ENCODE measurements at regions not wholly inside any gene's neighbourhood (a gene's known extent, or its start where the extent isn't known, plus 50 kb on each side); places are given as distances from the start of the nearest gene placed in this dataset.

- Histone ChIP-seq H3K27me3 (ENCODE audit: control insufficient read depth in 4 of 4, insufficient read depth in 4 of 4, low read length in 3 of 4) (no peaks in the 10 kb centered on the region), H3K4me3 (ENCODE audit: low read depth in 1 of 3, low read length in 3 of 3) (no peak overlapping the region), H3K9me3 (ENCODE audit: control insufficient read depth in 4 of 4, low read length in 3 of 4) (peaks cover 0 to 9% (median 1%) of the 10 kb centered on the region in 4 donors), H3K4me1 (ENCODE audit: control insufficient read depth in 4 of 4, insufficient read depth in 4 of 4, low read length in 3 of 4) (no peaks in the 10 kb centered on the region), H3K36me3 (ENCODE audit: control insufficient read depth in 4 of 4, insufficient read depth in 3 of 4, low read depth in 1 of 4, low read length in 3 of 4) (no peaks in the 10 kb centered on the region), H3K27ac (ENCODE audit: low read depth in 1 of 2, low read length in 2 of 2) (no peak overlapping the region), H3K9ac (ENCODE audit: low read depth in 1 of 2, low read length in 2 of 2) (no peak overlapping the region)
- 57% methylated on average over 4 of the region's 4 CpGs for WGBS
- TF ChIP-seq SP1 (IDR thresholded peaks at IDR 0.05) (no peak), EGR1 (IDR thresholded peaks at IDR 0.05; ENCODE audit: low read depth in 2 of 2) (no peak), RAD21 (IDR thresholded peaks at IDR 0.05) (no peak), YY1 (IDR thresholded peaks at IDR 0.05) (no peak), CTCF (IDR thresholded peaks at IDR 0.05; ENCODE audit: low read depth, low read length, missing input control) (no peak), TAF1 (conservative IDR thresholded peaks at IDR 0.05) (no peak), ATF3 (IDR thresholded peaks at IDR 0.05) (no peak), FOXA2 (IDR thresholded peaks at IDR 0.05) (no peak), NR2F2 (IDR thresholded peaks at IDR 0.05) (no peak), REST (IDR thresholded peaks at IDR 0.05) (no peak), MAX (IDR thresholded peaks at IDR 0.05) (no peak), GABPA (IDR thresholded peaks at IDR 0.05 in 1 of 2, conservative IDR thresholded peaks at IDR 0.05 in 1 of 2) (no peak), RXRA (IDR thresholded peaks at IDR 0.05) (no peak), JUND (IDR thresholded peaks at IDR 0.05) (no peak), ZBTB33 (IDR thresholded peaks at IDR 0.05) (no peak), FOXA1 (IDR thresholded peaks at IDR 0.05) (no peak), HNF4A (conservative IDR thresholded peaks at IDR 0.05) (no peak), HNF4G (IDR thresholded peaks at IDR 0.05) (no peak)
- no peak for DNase-seq (ENCODE audit: low spot score)
Measured at GRCh38 chr1:147377263-147378246, 135.1 kb downstream of the CHD1L start.
